ENCODE measurements at regions not wholly inside any gene's neighbourhood (a gene's known extent, or its start where the extent isn't known, plus 50 kb on each side); places are given as distances from the start of the nearest gene placed in this dataset.

- no peak for TF ChIP-seq ZNF366 (tag by site-specific recombination; conservative IDR thresholded peaks at IDR 0.05)
- TF ChIP-seq ZNF670 (tag by site-specific recombination; IDR thresholded peaks at IDR 0.05; ENCODE audit: low read depth): no peak
- no peak for TF ChIP-seq CTCF (tag by site-specific recombination; IDR thresholded peaks at IDR 0.05)
- no peak for TF ChIP-seq ZNF24 (tag by site-specific recombination; IDR thresholded peaks at IDR 0.05)
Measured at GRCh38 chr13:106302843-106303242, 232.6 kb downstream of the EFNB2 start.
